ENCODE measurements at regions not wholly inside any gene's neighbourhood (a gene's known extent, or its start where the extent isn't known, plus 50 kb on each side); places are given as distances from the start of the nearest gene placed in this dataset.
A peak's percentile ranks its signal among the peaks of the same experiment; 100 is the strongest.
"Not testable (repeated sequence)": the region's sequence is repeated elsewhere in the genome, so short reads cannot be mapped to it uniquely, and the experiment has no call there.

- no peak for DNase-seq
Measured at GRCh38 chrX:7637066-7637465, 205.9 kb upstream of the VCX start.

DNA sequence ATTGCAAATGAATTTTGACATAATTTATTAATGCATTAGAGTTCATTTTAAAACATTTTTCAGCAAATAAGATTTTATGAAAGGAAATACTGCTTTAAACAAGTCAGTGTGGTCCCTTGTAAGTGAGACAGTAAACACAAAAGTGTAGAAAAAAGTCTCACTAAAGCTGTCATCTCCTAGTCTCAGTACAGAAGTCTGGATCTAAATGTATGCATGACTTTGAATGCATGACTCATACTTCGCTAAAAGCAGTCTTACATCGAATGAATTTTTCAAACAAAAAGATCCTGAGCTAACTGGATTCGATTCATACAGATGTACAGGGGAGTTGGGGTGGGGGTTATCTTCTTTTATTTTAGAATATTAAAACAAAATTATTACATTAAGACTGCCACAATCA, 207.4 kb upstream of the VCX start:
- no peak for DNase-seq

DNA sequence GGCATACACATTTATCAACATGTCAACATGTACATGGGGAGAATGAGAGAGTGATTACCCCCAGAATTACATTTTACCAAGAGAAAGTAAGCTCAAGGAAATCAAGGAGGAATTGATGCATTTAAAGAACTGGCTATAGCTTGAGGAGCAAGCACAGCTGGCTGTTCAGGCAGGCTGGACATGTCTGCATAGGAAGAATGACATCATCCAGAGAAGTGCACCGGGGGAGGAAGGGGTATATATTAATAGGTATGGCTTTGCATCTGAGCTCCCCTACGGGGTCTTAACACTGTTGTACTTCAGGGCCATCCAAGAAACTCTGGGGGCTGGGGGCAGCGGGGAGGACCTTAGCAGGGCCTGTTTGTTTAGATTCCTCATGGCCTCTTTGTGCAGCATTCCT, 222.4 kb upstream of the VCX start:
- no peak for DNase-seq

DNA sequence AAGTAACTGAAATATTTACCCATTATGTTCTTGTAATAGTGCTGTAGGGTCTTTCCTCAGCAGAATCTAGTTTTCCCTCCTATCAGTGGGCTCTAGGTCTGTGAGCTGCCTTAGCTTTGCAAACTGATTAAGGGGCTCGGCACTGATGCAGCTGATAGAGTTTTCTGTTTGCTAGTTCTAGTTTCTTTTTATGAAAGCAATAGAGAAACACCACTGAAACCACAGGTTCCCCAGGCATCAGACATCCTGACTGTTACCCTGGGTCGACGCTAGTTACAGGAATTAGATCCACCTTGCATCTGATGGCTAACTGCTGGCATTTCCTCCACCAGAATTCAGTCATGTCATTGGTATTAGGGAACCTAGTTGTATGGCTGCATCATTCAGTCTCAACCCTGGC, 225.0 kb upstream of the VCX start:
- no peak for DNase-seq

GRCh38 chrX:7614616-7615015, 228.4 kb upstream of the VCX start:
- DNase-seq, result peak; percentile 56

DNA sequence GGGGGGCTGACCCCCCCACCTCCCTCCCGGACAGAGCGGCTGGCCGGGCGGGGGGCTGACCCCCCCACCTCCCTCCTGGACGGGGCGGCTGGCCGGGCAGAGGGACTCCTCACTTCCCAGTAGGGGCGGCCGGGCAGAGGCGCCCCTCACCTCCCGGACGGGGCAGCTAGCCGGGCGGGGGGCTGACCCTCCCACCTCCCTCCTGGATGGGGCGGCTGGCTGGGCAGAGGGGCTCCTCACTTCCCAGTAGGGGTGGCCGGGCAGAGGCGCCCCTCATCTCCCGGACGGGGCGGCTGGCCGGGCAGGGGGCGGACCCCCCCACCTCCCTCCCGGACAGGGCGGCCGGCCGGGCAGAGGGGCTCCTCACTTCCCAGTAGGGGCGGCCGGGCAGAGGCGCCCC, 234.3 kb upstream of the VCX start:
- not testable (repeated sequence) for DNase-seq

DNA sequence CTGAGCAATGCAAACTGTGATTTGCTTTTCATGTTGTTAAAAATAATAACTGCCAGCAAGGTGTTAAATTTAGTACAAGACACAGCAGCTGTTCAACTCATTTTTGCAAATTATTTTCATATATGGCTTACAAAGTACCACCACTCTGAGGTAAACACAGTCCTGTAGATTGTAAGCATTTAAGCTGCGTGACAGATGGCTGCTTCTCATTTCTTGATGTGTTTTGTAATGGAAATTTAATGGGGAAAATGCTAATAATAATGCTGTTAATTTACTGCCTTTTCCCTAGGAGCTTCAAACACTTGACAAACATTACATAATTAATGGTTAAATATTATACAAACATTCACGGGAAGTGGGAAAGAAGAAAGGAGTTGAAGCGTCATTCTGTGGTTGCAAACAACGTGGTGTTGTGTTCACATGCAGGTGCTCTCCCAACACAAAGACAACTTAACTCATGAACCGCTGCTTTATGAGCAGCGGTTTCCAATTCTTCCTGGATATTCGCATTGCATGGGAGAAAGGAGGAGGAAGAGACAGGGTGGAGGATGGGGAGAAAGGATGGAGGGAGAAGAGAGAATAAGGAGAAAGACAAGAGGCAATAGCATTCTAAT, 236.8 kb upstream of the VCX start:
- DNase-seq, result peak; percentile 36

DNA sequence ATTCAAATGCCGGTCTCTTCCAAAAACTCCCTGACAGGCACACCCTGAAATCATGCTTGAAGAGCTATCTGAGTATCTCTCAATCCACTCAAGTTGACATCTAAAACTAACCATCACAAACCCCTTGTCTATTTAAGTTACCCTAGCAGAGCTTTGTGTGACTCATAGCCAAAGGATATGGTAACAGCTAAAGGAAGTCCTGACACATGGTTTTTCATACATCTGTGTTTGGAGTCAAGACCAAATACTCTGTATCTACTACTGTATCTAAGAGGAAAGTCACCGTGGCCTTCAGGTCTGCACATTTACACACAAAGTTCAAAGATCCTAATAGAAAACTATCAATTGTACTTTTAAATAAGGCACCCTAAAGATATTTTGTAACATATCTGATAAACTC, 239.6 kb upstream of the VCX start:
- DNase-seq, result no peak

- no peak for DNase-seq
Measured at GRCh38 chrX:7596822-7597221, 246.1 kb upstream of the VCX start.

- DNase-seq, result not testable (repeated sequence)
Measured at GRCh38 chrX:7593370-7593769, 249.6 kb upstream of the VCX start.

GRCh38 chrX:7586126-7586525, 256.8 kb upstream of the VCX start:
- peak; percentile 15 for DNase-seq

GRCh38 chrX:7582191-7582590, 260.8 kb upstream of the VCX start:
- peak; percentile 64 for DNase-seq

DNA sequence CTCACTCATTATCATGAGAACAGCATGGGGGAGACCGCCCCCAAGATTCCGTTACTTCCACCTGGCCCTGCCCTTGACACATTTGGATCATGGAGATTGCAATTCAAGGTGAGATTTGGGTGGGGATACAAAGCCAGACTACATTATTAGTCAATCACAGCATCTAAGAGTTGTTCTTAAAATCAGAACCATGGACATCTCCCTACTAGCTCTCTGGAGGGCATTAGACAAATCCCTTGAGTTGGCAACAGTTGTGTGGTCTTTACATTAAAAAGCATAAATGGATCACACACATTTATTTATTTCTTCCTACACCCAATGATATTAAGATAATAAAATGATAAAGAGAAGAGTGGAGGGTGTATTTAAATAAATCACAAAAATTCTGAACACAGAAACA, 262.8 kb upstream of the VCX start:
- DNase-seq, result no peak

GRCh38 chrX:7574325-7574724, 268.6 kb upstream of the VCX start:
- DNase-seq, result no peak

- DNase-seq, result no peak
Measured at GRCh38 chrX:7570432-7571029, 272.4 kb upstream of the VCX start.

DNA sequence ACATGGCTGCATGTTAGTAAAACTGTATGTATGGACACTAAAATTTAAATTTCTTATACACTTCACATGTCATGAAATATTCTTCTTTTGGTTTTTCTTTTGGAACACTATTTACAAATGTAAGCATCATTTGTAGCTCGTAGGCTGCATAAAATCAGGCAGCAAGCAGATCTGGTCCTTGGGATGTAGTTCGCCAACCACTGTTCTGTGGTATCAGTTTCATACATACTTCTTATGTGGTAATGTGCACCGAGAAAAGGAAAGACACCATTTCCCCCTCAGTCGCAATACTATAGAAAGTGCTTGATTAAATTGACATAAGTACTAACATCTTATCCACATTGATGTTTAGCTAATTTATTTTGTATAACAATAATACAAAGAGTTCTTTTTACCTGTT, 274.4 kb upstream of the VCX start:
- no peak for DNase-seq

GRCh38 chrX:7568130-7568529, 274.8 kb upstream of the VCX start:
- no peak for DNase-seq

- no peak for DNase-seq
Measured at GRCh38 chrX:7552760-7553159, 290.2 kb upstream of the VCX start.

DNA sequence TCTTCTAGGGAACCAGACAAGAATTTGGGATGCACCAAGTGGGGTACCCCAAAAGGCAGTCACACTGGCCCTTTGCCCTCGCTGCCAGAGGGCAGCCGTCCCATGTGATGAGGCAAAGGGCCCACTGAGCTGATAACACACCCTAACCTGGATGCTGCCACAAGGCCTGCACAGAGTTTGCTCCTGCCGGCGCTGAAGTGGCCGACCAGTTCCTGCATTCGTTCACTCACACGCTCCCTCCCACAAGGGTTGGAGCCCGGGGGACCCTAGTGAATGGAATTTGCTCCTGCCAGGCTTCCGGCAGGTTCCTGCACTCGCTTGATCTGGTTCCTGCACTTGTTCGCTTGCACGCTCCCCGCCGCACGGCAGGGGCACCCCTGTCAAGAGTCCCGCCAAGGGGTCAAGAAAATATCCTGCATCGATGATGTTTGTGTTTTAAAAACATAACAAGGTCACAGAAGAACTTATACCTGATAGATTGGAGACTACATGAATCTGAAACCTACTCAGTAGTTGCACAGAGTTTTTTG, 296.4 kb upstream of the VCX start:
- DNase-seq, result no peak

GRCh38 chrX:7545564-7545963, 297.4 kb upstream of the VCX start:
- no peak for DNase-seq

- DNase-seq, result no peak
Measured at GRCh38 chrX:7542587-7543380, 300.2 kb upstream of the VCX start.

GRCh38 chrX:7522860-7523259, 320.1 kb upstream of the VCX start:
- DNase-seq, result no peak

- no peak for DNase-seq
Measured at GRCh38 chrX:7515681-7516413, 327.1 kb upstream of the VCX start.

All from COR-L47 (cell line).